Stimulated activated CD4-positive, alpha-beta T cell treated with anti-CD3 and anti-CD28 coated beads, Interleukin-12 subunit alpha, Interleukin-12 subunit beta, amount 100 ng/mL, for 4 hours (primary cell): ENCODE measurements at regions not wholly inside any gene's neighbourhood (a gene's known extent, or its start where the extent isn't known, plus 50 kb on each side); places are given as distances from the start of the nearest gene placed in this dataset.
"Not testable (repeated sequence)": the region's sequence is repeated elsewhere in the genome, so short reads cannot be mapped to it uniquely, and the experiment has no call there.

ENCODE experiments used
- DNase-seq: peaks from one replicate; pipeline ENCODE4 v3.0.0-alpha.2; 2020

- no peak for DNase-seq
Measured at GRCh38 chr15:92806763-92807162, 93.4 kb upstream of the CHD2 start.

GRCh38 chr15:92807971-92808571, 92.1 kb upstream of the CHD2 start:
- no peak for DNase-seq

GRCh38 chr15:92808598-92809063, 91.5 kb upstream of the CHD2 start:
- no peak for DNase-seq

GRCh38 chr15:92809064-92809879, 90.9 kb upstream of the CHD2 start:
- peak; percentile 95 for DNase-seq

GRCh38 chr15:92809880-92810361, 90.2 kb upstream of the CHD2 start:
- peak; percentile 27 for DNase-seq

- peak; percentile 47 for DNase-seq
Measured at GRCh38 chr15:92810418-92811138, 89.5 kb upstream of the CHD2 start.

GRCh38 chr15:92811148-92811913, 88.8 kb upstream of the CHD2 start:
- no peak for DNase-seq

GRCh38 chr15:92812271-92812670, 87.9 kb upstream of the CHD2 start:
- DNase-seq = no peak

- DNase-seq = no peak
Measured at GRCh38 chr15:92813485-92813884, 86.6 kb upstream of the CHD2 start.

- no peak for DNase-seq
Measured at GRCh38 chr15:92817339-92817886, 82.7 kb upstream of the CHD2 start.

GRCh38 chr15:92818651-92819277, 81.4 kb upstream of the CHD2 start:
- DNase-seq = no peak

- DNase-seq = no peak
Measured at GRCh38 chr15:92819278-92820235, 80.6 kb upstream of the CHD2 start.

GRCh38 chr15:92820236-92821021, 79.7 kb upstream of the CHD2 start:
- peak; percentile 81 for DNase-seq

GRCh38 chr15:92821491-92822116, 78.5 kb upstream of the CHD2 start:
- DNase-seq = no peak

- no peak for DNase-seq
Measured at GRCh38 chr15:92822216-92823144, 77.6 kb upstream of the CHD2 start.

- DNase-seq = no peak
Measured at GRCh38 chr15:92825985-92826384, 74.1 kb upstream of the CHD2 start.

- not testable (repeated sequence) for DNase-seq
Measured at GRCh38 chr15:92827991-92828390, 72.1 kb upstream of the CHD2 start.

- no peak for DNase-seq
Measured at GRCh38 chr15:92829875-92830274, 70.2 kb upstream of the CHD2 start.
